ENCODE measurements at regions not wholly inside any gene's neighbourhood (a gene's known extent, or its start where the extent isn't known, plus 50 kb on each side); places are given as distances from the start of the nearest gene placed in this dataset.

DNA sequence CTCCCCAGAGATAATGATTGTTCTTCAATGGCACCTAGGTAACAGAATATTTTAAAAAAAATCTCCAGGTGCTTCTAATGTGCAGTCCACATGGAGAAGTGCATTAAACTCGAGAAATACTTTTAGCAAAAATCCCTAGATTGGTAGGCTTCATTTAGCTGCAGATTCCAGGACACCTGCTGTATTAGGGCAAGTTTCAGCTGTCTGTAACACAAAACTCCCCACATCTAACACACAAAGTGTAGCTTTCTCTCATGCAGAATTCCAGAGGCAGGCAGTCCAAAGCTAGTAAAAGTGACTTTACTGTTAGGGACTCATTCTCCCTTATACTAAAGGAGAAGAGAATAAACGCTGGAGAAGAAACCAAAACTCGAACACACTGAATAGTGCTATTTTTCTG is 1414.3 kb upstream of the B3GALT2 start:
- Mint-ChIP-seq H3K4me3 (ENCODE audit: unreplicated experiment) (no peak overlapping the region), H3K27ac (ENCODE audit: low read depth, unreplicated experiment) (no peak overlapping the region), H3K4me1 (ENCODE audit: insufficient read depth, unreplicated experiment) (no peaks in the 10 kb centered on the region), H3K27me3 (ENCODE audit: insufficient read depth, unreplicated experiment) (no peaks in the 10 kb centered on the region), H3K36me3 (ENCODE audit: insufficient read depth, unreplicated experiment) (no peaks in the 10 kb centered on the region), H3K9me3 (ENCODE audit: unreplicated experiment) (no peaks in the 10 kb centered on the region)
- TF ChIP-seq, protein P1, sequence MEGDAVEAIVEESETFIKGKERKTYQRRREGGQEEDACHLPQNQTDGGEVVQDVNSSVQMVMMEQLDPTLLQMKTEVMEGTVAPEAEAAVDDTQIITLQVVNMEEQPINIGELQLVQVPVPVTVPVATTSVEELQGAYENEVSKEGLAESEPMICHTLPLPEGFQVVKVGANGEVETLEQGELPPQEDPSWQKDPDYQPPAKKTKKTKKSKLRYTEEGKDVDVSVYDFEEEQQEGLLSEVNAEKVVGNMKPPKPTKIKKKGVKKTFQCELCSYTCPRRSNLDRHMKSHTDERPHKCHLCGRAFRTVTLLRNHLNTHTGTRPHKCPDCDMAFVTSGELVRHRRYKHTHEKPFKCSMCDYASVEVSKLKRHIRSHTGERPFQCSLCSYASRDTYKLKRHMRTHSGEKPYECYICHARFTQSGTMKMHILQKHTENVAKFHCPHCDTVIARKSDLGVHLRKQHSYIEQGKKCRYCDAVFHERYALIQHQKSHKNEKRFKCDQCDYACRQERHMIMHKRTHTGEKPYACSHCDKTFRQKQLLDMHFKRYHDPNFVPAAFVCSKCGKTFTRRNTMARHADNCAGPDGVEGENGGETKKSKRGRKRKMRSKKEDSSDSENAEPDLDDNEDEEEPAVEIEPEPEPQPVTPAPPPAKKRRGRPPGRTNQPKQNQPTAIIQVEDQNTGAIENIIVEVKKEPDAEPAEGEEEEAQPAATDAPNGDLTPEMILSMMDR (IDR thresholded peaks at IDR 0.05; ENCODE audit: unreplicated experiment): no peak
- no TSS peak for BruUV-seq (replicated peaks)
- CTCF ChIA-PET: interaction anchor here (0.6 kb wide), 1 partner anchor 148 kb away, joined by 3 read pairs; no protein-coding TSS in a partner anchor
- no peak for DNase-seq (ENCODE audit: unreplicated experiment)
- POLR2A ChIA-PET: interaction anchor here (0.5 to 1.0 kb wide), 2 partner anchors 19 to 67 kb away, joined by 3 read pairs; no protein-coding TSS in a partner anchor
- intact Hi-C loops (cut with micrococcal nuclease): no loop called here

- no peaks in the 10 kb centered on the region for H3K36me3 Mint-ChIP-seq (ENCODE audit: insufficient read depth, unreplicated experiment)
- H3K27me3 Mint-ChIP-seq (ENCODE audit: insufficient read depth, unreplicated experiment): no peaks in the 10 kb centered on the region
- ChIA-PET POLR2A (no interaction called here), CTCF (no interaction called here)
- no peaks in the 10 kb centered on the region for H3K4me1 Mint-ChIP-seq (ENCODE audit: insufficient read depth, unreplicated experiment)
- peak; percentile 9 for DNase-seq (ENCODE audit: unreplicated experiment)
- no peak overlapping the region for H3K27ac Mint-ChIP-seq (ENCODE audit: low read depth, unreplicated experiment)
- intact Hi-C loops (cut with micrococcal nuclease): no loop called here
- no peaks in the 10 kb centered on the region for H3K9me3 Mint-ChIP-seq (ENCODE audit: unreplicated experiment)
- TF ChIP-seq, protein P1 (IDR thresholded peaks at IDR 0.05; ENCODE audit: unreplicated experiment): no peak
- no peak overlapping the region for H3K4me3 Mint-ChIP-seq (ENCODE audit: unreplicated experiment)
- no TSS peak for BruUV-seq (replicated peaks)
Observed at GRCh38 chr1:194598098-194598497, 1411.7 kb upstream of the B3GALT2 start.

GRCh38 chr1:194586302-194586701 is 1399.9 kb upstream of the B3GALT2 start:
- Mint-ChIP-seq H3K4me3 (ENCODE audit: unreplicated experiment) (no peak overlapping the region), H3K4me1 (ENCODE audit: insufficient read depth, unreplicated experiment) (no peaks in the 10 kb centered on the region), H3K27ac (ENCODE audit: low read depth, unreplicated experiment) (no peak overlapping the region), H3K27me3 (ENCODE audit: insufficient read depth, unreplicated experiment) (no peaks in the 10 kb centered on the region), H3K36me3 (ENCODE audit: insufficient read depth, unreplicated experiment) (no peaks in the 10 kb centered on the region), H3K9me3 (ENCODE audit: unreplicated experiment) (peaks cover 6% of the 10 kb centered on the region)
- no TSS peak for BruUV-seq (replicated peaks)
- intact Hi-C loops (cut with micrococcal nuclease): no loop called here
- POLR2A ChIA-PET: interaction anchor here (0.7 kb wide), 1 partner anchor 1278 kb away, joined by 4 read pairs; no protein-coding TSS in a partner anchor
- TF ChIP-seq, protein P1 (IDR thresholded peaks at IDR 0.05; ENCODE audit: unreplicated experiment): no peak
- no peak for DNase-seq (ENCODE audit: unreplicated experiment)
- CTCF ChIA-PET: no interaction called here

DNA sequence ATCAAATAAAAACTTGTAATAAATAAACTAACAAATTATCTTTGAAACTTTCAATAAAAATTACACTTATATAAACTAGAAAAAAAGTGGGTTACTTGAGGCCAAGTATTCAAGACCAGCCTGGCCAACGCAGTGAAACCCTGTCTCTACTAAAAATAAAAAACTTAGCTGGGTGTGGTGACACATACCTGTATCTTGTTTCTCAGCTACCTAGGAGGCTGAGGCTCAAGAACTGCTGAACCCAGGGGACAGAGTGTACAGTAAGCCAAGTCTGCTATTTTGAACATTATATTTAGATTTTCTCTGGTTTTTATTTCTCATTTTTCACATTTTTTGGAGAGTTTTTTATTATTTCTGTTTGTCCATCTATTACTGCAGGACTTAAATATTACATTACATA is 1397.6 kb upstream of the B3GALT2 start:
- H3K36me3 Mint-ChIP-seq (ENCODE audit: insufficient read depth, unreplicated experiment): no peaks in the 10 kb centered on the region
- no peak overlapping the region for H3K27ac Mint-ChIP-seq (ENCODE audit: low read depth, unreplicated experiment)
- ChIA-PET CTCF (no interaction called here), POLR2A (interaction anchor here (0.6 kb wide), 1 partner anchor 81 kb away, joined by 3 read pairs; no protein-coding TSS in a partner anchor)
- no peak for DNase-seq (ENCODE audit: unreplicated experiment)
- H3K9me3 Mint-ChIP-seq (ENCODE audit: unreplicated experiment): peaks cover 6% of the 10 kb centered on the region
- BruUV-seq (replicated peaks): no TSS peak
- no peaks in the 10 kb centered on the region for H3K4me1 Mint-ChIP-seq (ENCODE audit: insufficient read depth, unreplicated experiment)
- no peak overlapping the region for H3K4me3 Mint-ChIP-seq (ENCODE audit: unreplicated experiment)
- intact Hi-C loops (cut with micrococcal nuclease): no loop called here
- TF ChIP-seq, protein P1 (IDR thresholded peaks at IDR 0.05; ENCODE audit: unreplicated experiment): no peak
- no peaks in the 10 kb centered on the region for H3K27me3 Mint-ChIP-seq (ENCODE audit: insufficient read depth, unreplicated experiment)
